NCI-H510A treated with DMSO at 0.1 percent for 48 hours (cell line): ENCODE measurements at regions not wholly inside any gene's neighbourhood (a gene's known extent, or its start where the extent isn't known, plus 50 kb on each side); places are given as distances from the start of the nearest gene placed in this dataset.

ENCODE experiments used
- DNase-seq: peaks from one replicate; lab custom pipeline; 2025; lab: John Stamatoyannopoulos, UW

DNA sequence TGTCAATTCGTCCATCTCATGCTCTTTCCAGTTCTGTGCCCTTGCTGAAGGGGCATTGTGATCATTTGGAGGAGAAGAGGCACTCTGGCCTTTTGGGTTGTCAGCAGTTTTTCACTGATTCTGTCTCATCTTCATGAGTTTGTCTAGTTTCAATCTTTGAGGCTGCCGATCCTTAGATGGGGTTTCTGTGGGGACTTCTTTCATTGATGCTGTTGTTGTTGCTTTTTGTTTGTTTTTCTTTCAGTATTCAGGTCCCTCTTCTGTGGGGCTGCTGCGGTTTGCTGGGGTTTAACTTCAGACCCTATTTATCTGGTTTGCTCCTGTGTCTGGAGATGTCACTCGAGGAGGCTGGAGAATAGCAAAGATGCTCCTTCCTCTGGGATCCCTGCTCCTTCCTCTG is 224.3 kb downstream of the JRKL start:
- DNase-seq: no peak

DNA sequence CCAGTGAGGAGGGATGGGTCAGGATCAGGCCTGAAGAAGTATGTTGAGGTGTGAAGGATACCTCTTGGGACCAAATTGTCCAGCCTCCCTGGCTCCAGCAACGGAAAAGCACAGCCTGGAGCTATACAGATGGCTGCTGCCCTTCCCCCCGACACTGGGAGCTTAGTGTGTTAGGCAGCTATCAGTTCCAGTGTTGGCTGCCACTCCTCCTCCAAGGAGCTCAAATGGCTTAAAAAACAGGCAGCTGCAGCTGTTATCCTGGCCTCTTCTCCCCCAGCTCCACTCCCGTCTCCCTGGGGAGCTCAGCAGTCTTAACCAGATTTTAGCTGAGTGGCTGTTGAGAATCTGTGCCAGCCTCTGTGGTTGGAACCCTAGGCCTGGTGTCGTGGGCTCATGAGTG is 225.0 kb downstream of the JRKL start:
- no peak for DNase-seq

GRCh38 chr11:96620464-96621044 is 230.7 kb downstream of the JRKL start:
- no peak for DNase-seq

DNA sequence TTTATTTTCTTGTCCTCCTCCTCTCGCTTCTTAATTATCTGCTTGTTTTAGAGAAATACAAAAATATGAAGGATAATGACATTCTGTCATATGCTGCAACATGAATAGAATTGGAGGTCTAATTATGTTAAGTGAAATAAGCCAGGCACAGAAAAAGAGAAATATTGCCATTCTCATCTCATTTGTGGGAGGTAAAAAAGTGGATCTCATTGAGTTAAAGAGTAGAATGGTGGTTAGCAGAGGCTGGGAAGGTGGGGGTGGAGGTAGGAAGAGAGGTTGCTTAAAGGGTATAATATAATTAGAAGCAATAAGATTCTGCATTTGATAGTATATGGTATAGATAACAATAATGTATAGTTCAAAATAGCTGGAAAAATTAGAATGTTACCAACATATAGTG is 231.3 kb downstream of the JRKL start:
- DNase-seq: no peak

DNA sequence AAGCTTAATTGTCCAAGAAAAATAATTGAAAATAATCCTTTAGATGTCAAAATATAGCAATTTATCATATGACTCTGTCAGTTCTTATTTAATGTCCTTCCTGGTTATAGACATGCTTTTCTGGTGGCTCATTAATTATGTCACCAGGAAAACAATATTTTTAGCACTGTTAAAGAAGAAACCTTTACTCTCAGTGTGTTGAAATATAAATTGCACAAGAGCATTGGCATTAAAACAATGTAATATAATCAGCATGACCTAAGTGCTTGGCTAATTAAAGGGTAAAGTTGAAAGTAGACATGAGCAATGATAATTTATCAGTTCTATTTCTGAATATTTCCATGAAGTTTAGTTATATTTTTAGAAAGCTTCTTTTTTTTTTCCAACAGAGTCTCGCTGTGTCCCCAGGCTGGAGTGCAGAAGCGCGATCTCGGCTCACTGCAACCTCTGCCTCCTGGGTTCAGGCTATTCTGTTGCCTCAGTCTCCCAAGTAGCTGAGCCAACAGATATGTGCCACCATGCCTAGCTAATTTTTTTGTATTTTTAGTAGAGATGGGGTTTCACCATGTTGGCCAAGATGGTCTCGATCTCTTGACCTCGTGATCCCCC is 232.3 kb downstream of the JRKL start:
- DNase-seq: no peak

DNA sequence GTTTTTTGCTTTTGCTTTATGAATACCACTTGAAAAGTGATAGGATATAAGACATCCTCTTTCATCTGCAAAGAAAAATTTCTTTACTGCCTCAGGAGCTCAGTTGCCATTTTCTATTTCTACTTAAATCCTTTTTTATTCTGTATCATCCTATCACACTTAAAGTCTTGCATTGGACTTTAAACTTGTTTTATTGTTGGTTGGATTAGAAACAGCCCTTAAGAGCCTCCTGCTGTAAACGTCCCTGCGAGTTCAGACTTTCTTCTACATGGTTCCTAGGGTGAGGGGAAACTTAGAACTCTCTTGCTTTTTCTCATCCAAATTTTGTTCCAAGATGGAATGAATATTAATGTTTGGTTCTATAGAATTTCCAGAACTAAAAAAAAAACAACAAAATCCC is 234.3 kb downstream of the JRKL start:
- DNase-seq: no peak

GRCh38 chr11:96627376-96627775 is 237.6 kb downstream of the JRKL start:
- no peak for DNase-seq

DNA sequence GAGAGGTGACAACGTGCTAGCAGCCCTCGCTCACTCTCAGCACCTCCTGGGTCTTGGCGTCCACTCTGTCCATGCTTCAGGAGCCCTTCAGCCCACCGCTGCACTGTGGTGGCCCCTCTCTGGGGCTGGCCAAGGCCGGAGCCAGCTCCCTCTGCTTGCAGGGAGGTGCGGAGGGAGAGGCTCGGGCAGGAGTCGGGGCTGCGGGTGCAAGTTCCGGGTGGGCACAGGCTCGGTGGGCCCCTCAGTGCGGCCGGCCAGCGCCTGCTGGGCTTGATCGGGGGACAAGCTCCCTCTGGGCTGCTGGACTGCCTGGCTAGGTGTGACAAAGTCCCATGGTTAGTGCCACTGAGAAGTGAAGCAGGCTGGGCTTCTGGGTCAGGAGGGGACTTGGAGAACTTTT is 245.8 kb downstream of the JRKL start:
- DNase-seq: no peak

GRCh38 chr11:96641261-96641660 is 251.4 kb downstream of the JRKL start:
- DNase-seq: no peak

DNA sequence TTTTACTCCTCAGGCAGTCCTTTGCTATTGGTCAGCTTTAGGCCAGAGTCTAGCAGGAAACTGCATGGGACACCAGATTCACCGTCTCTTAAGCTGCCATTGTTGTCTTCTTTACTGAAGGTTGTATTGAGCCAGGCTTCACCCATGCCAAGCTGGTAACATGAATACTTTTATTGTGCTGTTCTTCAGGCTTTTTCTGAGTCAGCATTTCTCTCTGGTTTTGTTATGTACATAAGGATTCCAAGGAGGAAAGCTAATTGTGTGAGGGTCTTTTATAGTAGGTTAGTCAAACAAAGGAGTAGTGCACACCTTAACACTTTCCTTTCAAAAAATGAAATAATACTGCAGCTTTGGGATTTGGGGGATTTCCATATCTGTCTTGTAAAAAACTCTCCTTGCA is 252.8 kb downstream of the JRKL start:
- no peak for DNase-seq

DNA sequence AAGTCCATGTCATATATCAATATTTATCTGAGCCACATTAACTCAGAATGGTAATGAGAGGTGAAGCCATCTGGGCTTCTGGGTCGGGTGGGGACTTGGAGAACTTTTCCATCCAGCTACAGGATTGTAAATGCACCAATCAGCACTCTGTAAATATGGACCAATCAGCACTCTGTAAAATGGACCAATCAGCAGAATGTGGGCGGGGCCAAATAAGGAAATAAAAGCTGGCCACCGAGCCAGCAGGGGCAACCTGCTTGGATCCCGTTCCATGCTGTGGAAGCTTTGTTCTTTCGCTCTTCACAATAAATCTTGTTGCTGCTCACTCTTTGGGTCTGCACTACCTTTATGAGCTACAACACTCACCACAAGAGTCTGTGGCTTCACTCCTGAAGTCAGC is 253.4 kb downstream of the JRKL start:
- no peak for DNase-seq

DNA sequence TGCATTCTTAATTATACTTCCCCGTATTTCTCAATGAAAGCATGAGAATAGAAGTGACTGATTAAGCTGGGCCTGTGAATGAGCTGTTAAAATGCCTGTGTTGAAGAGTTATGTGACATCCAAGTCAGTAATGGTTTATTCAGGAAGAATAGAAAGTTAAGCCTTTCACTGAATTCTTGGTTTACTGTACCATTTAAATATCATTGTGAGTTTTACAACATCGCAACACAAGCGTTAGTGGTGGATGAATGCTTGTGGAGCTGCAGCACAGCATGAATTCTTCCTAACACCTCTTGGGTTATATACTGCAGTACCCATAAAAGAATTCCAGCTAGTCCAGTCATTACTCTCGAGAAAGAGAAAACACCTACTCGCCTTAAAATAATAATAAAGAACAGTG is 257.8 kb downstream of the JRKL start:
- DNase-seq: no peak

DNA sequence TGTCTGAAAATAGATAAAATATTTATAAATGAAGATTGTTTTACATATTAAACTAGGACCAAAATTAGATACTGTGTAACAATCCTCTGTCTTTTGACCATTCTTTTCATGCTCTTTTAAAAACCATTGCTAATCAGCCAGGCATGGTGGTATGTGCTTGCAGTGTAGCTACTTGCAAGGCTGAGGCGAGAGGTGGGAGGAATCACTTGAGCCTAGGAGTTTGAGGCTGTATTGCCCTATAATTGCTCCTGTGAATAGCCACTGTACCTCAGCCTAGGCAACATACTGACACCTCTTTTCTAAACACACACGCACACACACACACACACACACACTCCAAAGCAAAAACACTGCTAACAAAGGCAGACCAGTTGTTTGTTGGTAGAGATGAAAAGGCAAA is 259.2 kb downstream of the JRKL start:
- no peak for DNase-seq

- DNase-seq: no peak
These were observed 262.7 kb downstream of the JRKL start for GRCh38 chr11:96652516-96652915.

DNA sequence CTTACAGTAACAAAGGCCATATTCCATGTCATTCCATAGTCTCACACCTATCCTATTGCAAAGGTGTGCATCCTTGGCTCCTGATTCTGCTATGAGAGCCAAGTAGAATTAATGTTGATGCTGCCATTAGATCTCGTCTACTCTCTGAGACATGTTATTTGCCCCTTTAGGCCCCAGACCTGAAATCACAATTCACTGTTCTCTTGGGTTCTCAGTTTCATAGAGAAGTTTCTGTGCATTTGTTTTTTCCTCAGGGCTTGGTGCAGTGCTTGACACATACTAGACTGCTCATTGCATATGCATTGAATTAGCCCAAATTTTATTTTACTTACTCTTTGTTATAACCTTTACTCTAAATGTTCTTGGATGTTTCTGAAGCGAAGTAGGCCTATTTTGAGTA is 265.7 kb downstream of the JRKL start:
- DNase-seq: no peak

- no peak for DNase-seq
These were observed 268.6 kb downstream of the JRKL start for GRCh38 chr11:96658436-96658835.

DNA sequence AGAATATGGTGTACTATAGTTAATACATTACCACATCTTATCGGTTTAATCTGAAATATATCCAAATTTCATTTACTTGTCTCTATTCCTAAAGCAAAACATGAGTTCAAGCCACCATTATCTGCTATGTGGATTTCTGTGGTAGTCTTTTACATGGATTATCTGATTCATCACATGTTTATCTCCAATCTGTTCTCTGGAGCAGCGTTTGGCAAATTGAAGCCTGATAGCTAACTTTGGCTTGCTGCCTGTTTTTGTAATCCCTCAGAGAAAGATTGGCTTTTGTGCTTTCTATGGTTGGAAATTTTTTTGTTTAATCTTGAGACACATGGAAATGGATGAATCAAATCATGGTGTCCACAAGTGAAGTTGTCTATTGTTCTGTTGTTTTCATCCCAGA is 274.3 kb downstream of the JRKL start:
- DNase-seq: no peak

DNA sequence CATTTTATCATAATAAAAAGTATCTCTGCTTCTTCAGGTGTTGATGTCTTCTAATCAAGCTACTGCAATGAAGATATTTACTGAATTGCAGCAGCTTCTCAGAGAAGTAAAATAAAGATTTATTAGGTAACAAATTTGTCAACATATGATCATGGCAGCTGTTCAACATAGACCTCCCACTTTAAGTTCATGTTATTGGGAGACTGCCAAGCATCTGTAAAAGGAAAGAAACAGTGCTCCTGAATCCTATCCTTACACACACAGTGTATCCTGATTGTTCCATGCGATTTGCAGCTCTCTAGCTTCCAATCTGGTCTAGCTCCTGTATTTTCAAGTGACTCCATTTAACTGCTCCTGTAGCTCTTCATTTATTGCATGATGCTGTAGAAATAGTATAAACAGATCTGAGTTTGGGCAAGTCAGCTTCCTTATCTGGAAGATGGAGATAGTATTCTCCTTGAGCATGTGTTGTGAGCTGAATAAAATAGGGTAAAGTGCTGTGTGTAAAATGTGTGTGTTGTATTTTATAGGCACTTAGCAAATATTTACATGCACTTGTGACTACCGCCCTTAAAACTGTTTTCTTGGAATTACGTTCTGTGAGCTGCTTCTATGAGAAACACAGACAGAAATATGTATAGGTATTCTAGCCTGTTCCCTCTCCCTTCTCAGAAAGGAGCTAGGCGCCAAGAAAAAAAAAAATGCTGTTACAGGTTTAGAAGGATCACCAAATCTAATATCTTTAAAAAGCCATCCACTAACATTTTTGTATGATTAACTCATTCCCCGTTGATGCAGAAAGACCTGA is 290.6 kb downstream of the JRKL start:
- no peak for DNase-seq

GRCh38 chr11:96681019-96681716 is 291.4 kb downstream of the JRKL start:
- no peak for DNase-seq

DNA sequence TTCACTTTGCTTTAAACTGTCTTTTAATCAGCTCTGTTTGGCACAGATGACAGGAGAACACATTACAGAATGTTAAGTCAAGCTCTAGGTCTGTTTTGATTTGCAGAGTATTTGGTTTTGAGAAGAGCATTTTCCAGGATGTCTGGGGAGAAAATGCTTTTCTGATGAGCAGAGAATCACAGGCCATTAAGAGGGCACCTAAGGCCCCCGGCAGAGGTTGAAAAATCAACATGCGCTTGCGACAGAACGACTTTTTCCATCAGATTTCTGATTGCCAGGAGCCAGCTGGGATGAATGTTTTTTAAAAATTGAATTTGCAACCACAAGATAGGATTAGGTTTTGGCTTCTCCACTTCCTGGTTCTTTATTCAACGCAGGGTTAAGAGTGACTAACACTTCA is 304.5 kb downstream of the JRKL start:
- DNase-seq: no peak

GRCh38 chr11:96696731-96697130 is 306.9 kb downstream of the JRKL start:
- DNase-seq: no peak

DNA sequence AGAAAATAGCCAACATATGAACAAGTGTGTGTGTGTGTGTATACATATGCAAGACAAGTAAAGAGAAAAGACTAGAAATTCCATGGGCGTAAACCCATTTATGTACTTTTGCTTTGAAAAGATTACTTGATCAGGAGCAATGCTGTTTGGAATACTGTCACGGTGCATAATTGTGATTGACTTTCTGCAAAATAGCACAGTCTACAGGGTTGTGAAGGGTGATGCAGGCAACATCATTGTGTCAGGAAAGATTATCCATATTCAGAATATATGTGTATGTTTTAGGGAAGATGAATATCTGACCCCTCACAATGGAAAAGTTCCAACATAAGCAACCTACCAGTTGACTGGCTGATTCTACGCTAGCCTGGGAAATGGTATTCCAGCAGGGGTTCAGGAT is 307.7 kb downstream of the JRKL start:
- no peak for DNase-seq

DNA sequence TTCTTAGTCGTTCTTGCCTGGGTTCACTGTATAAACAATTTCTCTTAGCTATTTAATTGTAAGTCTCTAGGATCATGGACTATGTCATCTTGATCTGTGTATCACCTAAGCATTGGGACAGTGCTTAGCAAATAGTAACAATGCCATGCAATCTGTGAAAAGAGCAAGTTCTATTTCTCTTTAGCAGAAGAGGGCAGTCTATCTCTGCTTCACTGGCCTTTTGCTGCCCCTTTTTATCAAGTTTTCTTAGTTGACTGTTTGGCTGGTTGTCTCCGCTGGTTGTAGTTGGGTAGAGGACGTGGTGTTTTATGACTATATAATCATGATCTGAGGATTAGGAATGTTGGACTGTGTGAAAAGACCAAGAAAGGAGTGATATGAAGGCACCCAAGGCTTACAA is 315.0 kb downstream of the JRKL start:
- DNase-seq: no peak
